GM23338 (cell line): ENCODE measurements at regions not wholly inside any gene's neighbourhood (a gene's known extent, or its start where the extent isn't known, plus 50 kb on each side); places are given as distances from the start of the nearest gene placed in this dataset.

ENCODE experiments used
- ATAC-seq: fragments of 200-7000 bp; cut with Tn5 transposase; 3 replicates; pipeline ENCODE4 v1.9.1; 2020
- DNase-seq: peaks from one replicate; pipeline ENCODE4 v3.0.0-alpha.2; 2015; ENCODE audit warnings: low spot score
- H2AFZ ChIP-seq: fragments of 200-600 bp; sonication (generic); 2 replicates; pipeline ENCODE4 v1.8.0; 2016; ENCODE audit warnings: antibody characterized with exemption, mild to moderate bottlenecking, moderate library complexity
- H3F3A ChIP-seq: fragments of 200-600 bp; sonication (generic); replicated peaks from 2 replicates; pipeline ENCODE4 v1.8.0; 2017; ENCODE audit warnings: antibody characterized with exemption, mixed run types, low read depth
- H3K27ac ChIP-seq: fragments of 200-600 bp; sonication (generic); 2 replicates; pipeline ENCODE4 v1.6.1; 2016; ENCODE audit warnings: low read depth
- H3K27me3 ChIP-seq: fragments of 200-600 bp; sonication (generic); 2 replicates; pipeline ENCODE4 v1.8.0; 2016; ENCODE audit warnings: mild to moderate bottlenecking, mixed run types, moderate library complexity; ENCODE audit not compliant: insufficient read depth
- H3K36me3 ChIP-seq: fragments of 200-600 bp; sonication (generic); 2 replicates; pipeline ENCODE4 v1.8.0; 2016; ENCODE audit warnings: mild to moderate bottlenecking; ENCODE audit not compliant: insufficient read depth
- H3K4me1 ChIP-seq: fragments of 200-600 bp; sonication (generic); 2 replicates; pipeline ENCODE4 v1.8.0; 2016; ENCODE audit warnings: mild to moderate bottlenecking, moderate library complexity; ENCODE audit not compliant: insufficient read depth
- H3K4me2 ChIP-seq: fragments of 200-600 bp; sonication (generic); 2 replicates; pipeline ENCODE4 v1.7.1; 2017; ENCODE audit warnings: mixed run types
- H3K4me3 ChIP-seq: fragments of 200-600 bp; sonication (generic); 2 replicates; pipeline ENCODE4 v1.6.1; 2016; ENCODE audit warnings: mixed run types
- H3K79me2 ChIP-seq: fragments of 200-600 bp; sonication (generic); replicated peaks from 2 replicates; pipeline ENCODE4 v1.8.0; 2017; ENCODE audit warnings: mild to moderate bottlenecking; ENCODE audit not compliant: insufficient read depth
- H3K9me2 ChIP-seq: fragments of 200-600 bp; sonication (generic); 2 replicates; pipeline ENCODE4 v1.8.0; 2017; ENCODE audit not compliant: insufficient read depth
- H4K20me1 ChIP-seq: fragments of 200-600 bp; sonication (generic); replicated peaks from 2 replicates; pipeline ENCODE4 v1.8.0; 2017; ENCODE audit warnings: mild to moderate bottlenecking; ENCODE audit not compliant: insufficient read depth
- H3K27ac Mint-ChIP-seq: 2 replicates; pipeline ENCODE4 v1.8.0; 2020; ENCODE audit warnings: inconsistent platforms, mild to moderate bottlenecking, moderate library complexity, mixed read lengths
- H3K27me3 Mint-ChIP-seq: 3 replicates; pipeline ENCODE4 v1.8.0; 2022; ENCODE audit warnings: low read depth, mild to moderate bottlenecking, moderate library complexity, mixed read lengths, inconsistent platforms; ENCODE audit not compliant: insufficient read depth, poor library complexity
- H3K36me3 Mint-ChIP-seq: 3 replicates; pipeline ENCODE4 v1.8.0; 2021; ENCODE audit warnings: low read depth, mild to moderate bottlenecking, inconsistent platforms, moderate library complexity, mixed read lengths
- H3K4me1 Mint-ChIP-seq: 3 replicates; pipeline ENCODE4 v1.8.0; 2020; ENCODE audit warnings: mild to moderate bottlenecking, inconsistent platforms, mixed read lengths
- H3K4me3 Mint-ChIP-seq: 3 replicates; pipeline ENCODE4 v1.8.0; 2021; ENCODE audit warnings: moderate library complexity, mild to moderate bottlenecking, inconsistent platforms, mixed read lengths
- H3K9me3 Mint-ChIP-seq: 3 replicates; pipeline ENCODE4 v1.8.0; 2020; ENCODE audit warnings: moderate library complexity, mild to moderate bottlenecking, inconsistent platforms, mixed read lengths
- CREB1 ChIP-seq: fragments of 250-450 bp; sonication (Bioruptor Pico); IDR thresholded peaks from 2 replicates; pipeline ENCODE4 v1.5.0; 2020; ENCODE audit warnings: low read depth, mild to moderate bottlenecking, moderate library complexity
- EZH2 ChIP-seq: fragments of 200-600 bp; sonication (generic); IDR thresholded peaks from one replicate; pipeline ENCODE4 v1.8.0; 2017; ENCODE audit warnings: antibody characterized with exemption, mild to moderate bottlenecking, low read depth; ENCODE audit not compliant: unreplicated experiment
- EZH2phosphoT487 ChIP-seq: fragments of 200-600 bp; sonication (generic); IDR thresholded peaks from one replicate; pipeline ENCODE4 v1.8.1; 2018; ENCODE audit warnings: antibody characterized with exemption; ENCODE audit not compliant: unreplicated experiment
- JUNB ChIP-seq: IDR thresholded peaks from one replicate; pipeline ENCODE4 v1.6.1; 2016; ENCODE audit warnings: antibody characterized with exemption; ENCODE audit not compliant: unreplicated experiment
- NANOG ChIP-seq: IDR thresholded peaks from 2 replicates; pipeline ENCODE4 v1.6.1; 2016; ENCODE audit warnings: antibody characterized with exemption, borderline replicate concordance
- POLR2AphosphoS5 ChIP-seq: IDR thresholded peaks from 2 replicates; pipeline ENCODE4 v1.6.1; 2016; ENCODE audit warnings: antibody characterized with exemption, low read depth
- STAT1 ChIP-seq: IDR thresholded peaks from one replicate; pipeline ENCODE4 v1.6.1; 2016; ENCODE audit warnings: antibody characterized with exemption; ENCODE audit not compliant: unreplicated experiment
- ZNF114 ChIP-seq: fragments of 250-450 bp; sonication (Bioruptor Pico); IDR thresholded peaks from 2 replicates; pipeline ENCODE4 v1.5.0; 2020; ENCODE audit warnings: mild to moderate bottlenecking, moderate library complexity
- ZNF331 ChIP-seq: fragments of 250-450 bp; sonication (Bioruptor Pico); IDR thresholded peaks from 2 replicates; pipeline ENCODE4 v1.5.0; 2020; ENCODE audit warnings: low read depth, mild to moderate bottlenecking, moderate library complexity
- TF ChIP-seq, protein P1 (sequence below): fragments of 250-450 bp; sonication (Bioruptor Pico); IDR thresholded peaks from 2 replicates; pipeline ENCODE4 v1.5.0; 2020; ENCODE audit warnings: mild to moderate bottlenecking, moderate library complexity
- TF ChIP-seq, protein P2 (sequence below): IDR thresholded peaks from 2 replicates; pipeline ENCODE4 v1.6.1; 2016; ENCODE audit warnings: antibody characterized with exemption
- TF ChIP-seq, protein P3 (sequence below), 2 experiments: fragments of 200-600 bp in 1 of 2; sonication (generic) in 1 of 2; conservative IDR thresholded peaks; 2 replicates each; pipeline versions ENCODE4 v1.5.1 to v1.6.1; 2016 to 2017; ENCODE audit warnings: antibody characterized with exemption in 2 of 2, low read depth in 2 of 2, mild to moderate bottlenecking in 2 of 2, moderate library complexity in 1 of 2

DNA sequence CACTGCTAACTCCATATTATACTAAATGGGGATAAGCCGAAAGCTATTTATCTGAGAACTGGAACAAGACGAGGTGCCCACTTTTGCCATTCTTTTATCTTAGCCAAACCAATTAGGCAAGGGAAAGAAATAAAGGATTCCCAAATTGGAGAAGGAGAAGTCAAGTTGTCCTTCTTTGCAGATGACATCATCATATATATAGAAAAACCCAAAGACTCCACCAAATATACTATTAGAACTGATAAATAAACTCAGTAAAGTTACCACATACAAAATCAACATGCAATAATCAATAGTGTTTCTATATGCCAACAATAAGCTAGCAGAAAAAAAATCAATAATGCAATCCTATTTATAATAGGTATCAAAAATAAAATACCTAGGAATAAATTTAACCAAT, 570.3 kb upstream of the EPHA7 start:
- Mint-ChIP-seq H3K9me3 (no peaks in the 10 kb centered on the region), H3K4me1 (peaks cover 11% of the 10 kb centered on the region), H3K4me3 (no peak overlapping the region), H3K27ac (no peak overlapping the region), H3K27me3 (no peaks in the 10 kb centered on the region), H3K36me3 (no peaks in the 10 kb centered on the region)
- TF ChIP-seq, protein P1, sequence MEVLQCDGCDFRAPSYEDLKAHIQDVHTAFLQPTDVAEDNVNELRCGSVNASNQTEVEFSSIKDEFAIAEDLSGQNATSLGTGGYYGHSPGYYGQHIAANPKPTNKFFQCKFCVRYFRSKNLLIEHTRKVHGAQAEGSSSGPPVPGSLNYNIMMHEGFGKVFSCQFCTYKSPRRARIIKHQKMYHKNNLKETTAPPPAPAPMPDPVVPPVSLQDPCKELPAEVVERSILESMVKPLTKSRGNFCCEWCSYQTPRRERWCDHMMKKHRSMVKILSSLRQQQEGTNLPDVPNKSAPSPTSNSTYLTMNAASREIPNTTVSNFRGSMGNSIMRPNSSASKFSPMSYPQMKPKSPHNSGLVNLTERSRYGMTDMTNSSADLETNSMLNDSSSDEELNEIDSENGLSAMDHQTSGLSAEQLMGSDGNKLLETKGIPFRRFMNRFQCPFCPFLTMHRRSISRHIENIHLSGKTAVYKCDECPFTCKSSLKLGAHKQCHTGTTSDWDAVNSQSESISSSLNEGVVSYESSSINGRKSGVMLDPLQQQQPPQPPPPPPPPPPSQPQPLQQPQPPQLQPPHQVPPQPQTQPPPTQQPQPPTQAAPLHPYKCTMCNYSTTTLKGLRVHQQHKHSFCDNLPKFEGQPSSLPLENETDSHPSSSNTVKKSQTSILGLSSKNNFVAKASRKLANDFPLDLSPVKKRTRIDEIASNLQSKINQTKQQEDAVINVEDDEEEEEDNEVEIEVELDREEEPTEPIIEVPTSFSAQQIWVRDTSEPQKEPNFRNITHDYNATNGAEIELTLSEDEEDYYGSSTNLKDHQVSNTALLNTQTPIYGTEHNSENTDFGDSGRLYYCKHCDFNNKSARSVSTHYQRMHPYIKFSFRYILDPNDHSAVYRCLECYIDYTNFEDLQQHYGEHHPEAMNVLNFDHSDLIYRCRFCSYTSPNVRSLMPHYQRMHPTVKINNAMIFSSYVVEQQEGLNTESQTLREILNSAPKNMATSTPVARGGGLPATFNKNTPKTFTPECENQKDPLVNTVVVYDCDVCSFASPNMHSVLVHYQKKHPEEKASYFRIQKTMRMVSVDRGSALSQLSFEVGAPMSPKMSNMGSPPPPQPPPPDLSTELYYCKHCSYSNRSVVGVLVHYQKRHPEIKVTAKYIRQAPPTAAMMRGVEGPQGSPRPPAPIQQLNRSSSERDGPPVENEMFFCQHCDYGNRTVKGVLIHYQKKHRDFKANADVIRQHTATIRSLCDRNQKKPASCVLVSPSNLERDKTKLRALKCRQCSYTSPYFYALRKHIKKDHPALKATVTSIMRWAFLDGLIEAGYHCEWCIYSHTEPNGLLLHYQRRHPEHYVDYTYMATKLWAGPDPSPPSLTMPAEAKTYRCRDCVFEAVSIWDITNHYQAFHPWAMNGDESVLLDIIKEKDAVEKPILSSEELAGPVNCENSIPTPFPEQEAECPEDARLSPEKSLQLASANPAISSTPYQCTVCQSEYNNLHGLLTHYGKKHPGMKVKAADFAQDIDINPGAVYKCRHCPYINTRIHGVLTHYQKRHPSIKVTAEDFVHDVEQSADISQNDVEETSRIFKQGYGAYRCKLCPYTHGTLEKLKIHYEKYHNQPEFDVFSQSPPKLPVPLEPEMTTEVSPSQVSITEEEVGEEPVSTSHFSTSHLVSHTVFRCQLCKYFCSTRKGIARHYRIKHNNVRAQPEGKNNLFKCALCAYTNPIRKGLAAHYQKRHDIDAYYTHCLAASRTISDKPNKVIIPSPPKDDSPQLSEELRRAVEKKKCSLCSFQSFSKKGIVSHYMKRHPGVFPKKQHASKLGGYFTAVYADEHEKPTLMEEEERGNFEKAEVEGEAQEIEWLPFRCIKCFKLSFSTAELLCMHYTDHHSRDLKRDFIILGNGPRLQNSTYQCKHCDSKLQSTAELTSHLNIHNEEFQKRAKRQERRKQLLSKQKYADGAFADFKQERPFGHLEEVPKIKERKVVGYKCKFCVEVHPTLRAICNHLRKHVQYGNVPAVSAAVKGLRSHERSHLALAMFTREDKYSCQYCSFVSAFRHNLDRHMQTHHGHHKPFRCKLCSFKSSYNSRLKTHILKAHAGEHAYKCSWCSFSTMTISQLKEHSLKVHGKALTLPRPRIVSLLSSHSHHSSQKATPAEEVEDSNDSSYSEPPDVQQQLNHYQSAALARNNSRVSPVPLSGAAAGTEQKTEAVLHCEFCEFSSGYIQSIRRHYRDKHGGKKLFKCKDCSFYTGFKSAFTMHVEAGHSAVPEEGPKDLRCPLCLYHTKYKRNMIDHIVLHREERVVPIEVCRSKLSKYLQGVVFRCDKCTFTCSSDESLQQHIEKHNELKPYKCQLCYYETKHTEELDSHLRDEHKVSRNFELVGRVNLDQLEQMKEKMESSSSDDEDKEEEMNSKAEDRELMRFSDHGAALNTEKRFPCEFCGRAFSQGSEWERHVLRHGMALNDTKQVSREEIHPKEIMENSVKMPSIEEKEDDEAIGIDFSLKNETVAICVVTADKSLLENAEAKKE (CRISPR knock-in tag) = no peak
- TF ChIP-seq, protein P2, sequence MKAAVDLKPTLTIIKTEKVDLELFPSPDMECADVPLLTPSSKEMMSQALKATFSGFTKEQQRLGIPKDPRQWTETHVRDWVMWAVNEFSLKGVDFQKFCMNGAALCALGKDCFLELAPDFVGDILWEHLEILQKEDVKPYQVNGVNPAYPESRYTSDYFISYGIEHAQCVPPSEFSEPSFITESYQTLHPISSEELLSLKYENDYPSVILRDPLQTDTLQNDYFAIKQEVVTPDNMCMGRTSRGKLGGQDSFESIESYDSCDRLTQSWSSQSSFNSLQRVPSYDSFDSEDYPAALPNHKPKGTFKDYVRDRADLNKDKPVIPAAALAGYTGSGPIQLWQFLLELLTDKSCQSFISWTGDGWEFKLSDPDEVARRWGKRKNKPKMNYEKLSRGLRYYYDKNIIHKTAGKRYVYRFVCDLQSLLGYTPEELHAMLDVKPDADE = no peak
- TF ChIP-seq ZNF114 (CRISPR knock-in tag) = no peak
- no peak for TF ChIP-seq ZNF331 (CRISPR knock-in tag)
- TF ChIP-seq POLR2AphosphoS5 = no peak
- no peak for TF ChIP-seq STAT1
- TF ChIP-seq, protein P3, sequence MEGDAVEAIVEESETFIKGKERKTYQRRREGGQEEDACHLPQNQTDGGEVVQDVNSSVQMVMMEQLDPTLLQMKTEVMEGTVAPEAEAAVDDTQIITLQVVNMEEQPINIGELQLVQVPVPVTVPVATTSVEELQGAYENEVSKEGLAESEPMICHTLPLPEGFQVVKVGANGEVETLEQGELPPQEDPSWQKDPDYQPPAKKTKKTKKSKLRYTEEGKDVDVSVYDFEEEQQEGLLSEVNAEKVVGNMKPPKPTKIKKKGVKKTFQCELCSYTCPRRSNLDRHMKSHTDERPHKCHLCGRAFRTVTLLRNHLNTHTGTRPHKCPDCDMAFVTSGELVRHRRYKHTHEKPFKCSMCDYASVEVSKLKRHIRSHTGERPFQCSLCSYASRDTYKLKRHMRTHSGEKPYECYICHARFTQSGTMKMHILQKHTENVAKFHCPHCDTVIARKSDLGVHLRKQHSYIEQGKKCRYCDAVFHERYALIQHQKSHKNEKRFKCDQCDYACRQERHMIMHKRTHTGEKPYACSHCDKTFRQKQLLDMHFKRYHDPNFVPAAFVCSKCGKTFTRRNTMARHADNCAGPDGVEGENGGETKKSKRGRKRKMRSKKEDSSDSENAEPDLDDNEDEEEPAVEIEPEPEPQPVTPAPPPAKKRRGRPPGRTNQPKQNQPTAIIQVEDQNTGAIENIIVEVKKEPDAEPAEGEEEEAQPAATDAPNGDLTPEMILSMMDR (conservative IDR thresholded peaks at IDR 0.05; ENCODE audit: low read depth in 2 of 2) = no peak
- no peak for TF ChIP-seq JUNB
- TF ChIP-seq CREB1 (CRISPR knock-in tag) = no peak
- no peak for TF ChIP-seq EZH2
- no peak for TF ChIP-seq NANOG
- no peak for TF ChIP-seq EZH2phosphoT487
- H2AFZ ChIP-seq = no peak overlapping the region
- no peak overlapping the region for H3K4me2 ChIP-seq
- H3K9me2 ChIP-seq = no peaks in the 10 kb centered on the region
- H3K79me2 ChIP-seq = no peaks in the 10 kb centered on the region
- H3K27me3 ChIP-seq = no peaks in the 10 kb centered on the region
- no peak overlapping the region for H3K27ac ChIP-seq
- no peak for DNase-seq
- no peaks in the 10 kb centered on the region for H3F3A ChIP-seq
- no peak overlapping the region for H3K4me3 ChIP-seq
- H3K36me3 ChIP-seq = no peaks in the 10 kb centered on the region
- no peaks in the 10 kb centered on the region for H4K20me1 ChIP-seq
- ATAC-seq = no peak
- H3K4me1 ChIP-seq = no peaks in the 10 kb centered on the region
